ENCODE measurements at regions not wholly inside any gene's neighbourhood (a gene's known extent, or its start where the extent isn't known, plus 50 kb on each side); places are given as distances from the start of the nearest gene placed in this dataset.

DNA sequence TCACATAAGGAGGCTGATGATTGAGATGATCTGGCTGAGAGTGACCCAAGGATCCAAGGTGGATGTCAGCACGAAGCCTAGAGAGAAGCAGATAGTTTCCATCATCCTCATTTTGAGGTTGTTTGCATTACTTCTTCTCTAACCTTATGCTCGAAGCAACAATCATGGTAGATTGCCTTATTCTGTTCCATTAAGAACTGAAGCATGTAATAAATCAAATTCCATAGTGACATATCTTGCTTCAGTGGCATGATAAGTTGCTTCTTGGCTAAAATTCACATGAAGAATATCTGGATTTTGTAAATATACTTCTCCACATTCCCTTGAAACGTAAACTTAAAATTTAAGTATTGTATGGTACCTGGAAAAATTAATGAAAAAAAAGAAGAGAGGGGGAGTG is 377.8 kb upstream of the DACH1 start:
- DNase-seq (ENCODE audit: low read depth in 2 of 2) = no peak

DNA sequence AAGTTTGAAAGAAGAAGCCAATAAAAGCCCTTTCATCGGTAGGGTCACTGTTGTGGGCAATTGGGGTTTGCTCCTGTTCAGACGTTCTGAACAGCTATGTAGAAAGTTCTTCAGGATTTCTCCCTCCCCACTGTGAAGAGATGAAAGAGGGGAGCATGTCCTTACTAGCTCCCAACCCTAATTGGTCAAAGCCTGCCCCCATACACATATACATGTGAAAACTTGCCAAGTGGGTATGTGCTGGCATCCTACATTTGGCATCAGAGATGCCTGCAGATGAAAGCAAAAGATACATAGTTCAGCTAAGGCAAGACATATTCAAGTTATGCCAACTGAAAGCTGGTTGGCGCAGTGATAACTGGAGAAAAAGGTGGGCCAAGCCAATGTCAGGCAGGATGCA is 363.1 kb upstream of the DACH1 start:
- DNase-seq (ENCODE audit: low read depth in 2 of 2) = no peak

DNA sequence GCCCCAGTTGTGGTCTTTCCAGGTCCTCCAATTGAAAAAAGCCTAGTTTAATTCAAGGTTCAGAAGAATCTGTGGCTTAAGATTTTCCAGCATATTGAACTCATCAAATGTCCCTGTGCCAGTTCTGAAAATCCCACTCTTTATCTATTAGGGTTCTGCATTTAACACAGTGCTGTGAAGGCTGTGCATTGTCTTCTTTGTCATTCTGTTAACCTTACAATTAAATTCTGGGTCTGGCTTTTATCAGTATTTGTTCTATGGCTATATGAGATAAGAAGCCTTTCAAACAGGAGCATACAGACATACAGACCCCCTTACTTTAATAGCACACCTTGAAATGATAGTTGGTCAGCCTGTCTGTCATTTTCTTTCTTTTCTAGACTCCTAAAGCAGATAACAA is 362.1 kb upstream of the DACH1 start:
- no peak for DNase-seq (ENCODE audit: low read depth in 2 of 2)

DNA sequence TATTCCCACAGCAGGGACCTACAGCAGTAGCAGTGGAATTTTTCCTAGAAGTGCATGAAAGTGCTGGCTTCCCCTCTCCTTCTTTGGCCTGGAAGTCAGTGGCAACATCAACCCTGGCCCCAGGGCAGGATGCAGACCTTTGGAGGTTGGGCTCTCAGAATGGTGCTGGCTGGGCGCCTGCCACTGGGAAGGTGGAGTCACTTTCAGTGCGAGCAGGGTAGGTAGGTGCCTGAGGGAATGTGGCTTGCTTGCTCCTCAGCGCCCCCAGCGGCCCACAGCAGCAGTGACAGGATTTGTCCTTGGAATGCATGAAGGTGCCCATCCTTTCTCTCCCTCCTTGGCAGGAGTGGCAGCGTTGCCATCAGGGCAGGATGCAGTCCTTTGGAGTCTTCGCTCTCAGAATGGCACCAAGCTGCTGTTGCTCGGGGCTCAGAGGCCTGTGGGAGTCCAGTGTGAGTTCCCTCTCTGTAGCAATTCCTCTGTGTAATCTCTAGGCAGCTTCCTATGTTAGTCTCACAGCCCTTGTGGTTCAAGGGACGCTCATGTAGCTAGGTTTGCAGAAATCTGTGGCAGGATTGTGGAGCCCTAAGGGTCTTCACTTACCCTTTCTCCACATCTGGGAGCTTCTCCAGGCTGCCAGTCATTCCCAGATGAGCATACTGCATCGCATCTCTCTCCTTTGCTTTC is 354.4 kb upstream of the DACH1 start:
- no peak for DNase-seq (ENCODE audit: low read depth in 2 of 2)

DNA sequence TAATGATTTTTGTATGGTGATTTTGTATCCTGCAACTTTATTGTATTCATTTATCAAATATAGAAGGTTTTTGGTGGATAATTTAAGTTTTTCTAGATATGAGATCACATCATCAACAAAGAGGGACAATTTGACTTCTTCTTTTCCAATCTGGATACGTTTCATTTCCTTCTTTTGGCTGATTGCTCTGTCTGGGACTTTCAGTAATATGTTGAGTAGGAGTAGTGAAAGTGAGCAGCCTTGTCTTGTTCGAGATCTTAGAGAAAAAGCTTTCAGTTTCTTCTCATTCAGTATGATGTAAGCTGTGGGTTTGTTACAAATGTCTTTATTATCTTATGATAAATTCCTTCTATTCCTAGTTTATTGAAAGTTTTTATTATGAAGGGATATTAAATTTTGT is 352.0 kb upstream of the DACH1 start:
- DNase-seq (ENCODE audit: low read depth in 2 of 2) = no peak

DNA sequence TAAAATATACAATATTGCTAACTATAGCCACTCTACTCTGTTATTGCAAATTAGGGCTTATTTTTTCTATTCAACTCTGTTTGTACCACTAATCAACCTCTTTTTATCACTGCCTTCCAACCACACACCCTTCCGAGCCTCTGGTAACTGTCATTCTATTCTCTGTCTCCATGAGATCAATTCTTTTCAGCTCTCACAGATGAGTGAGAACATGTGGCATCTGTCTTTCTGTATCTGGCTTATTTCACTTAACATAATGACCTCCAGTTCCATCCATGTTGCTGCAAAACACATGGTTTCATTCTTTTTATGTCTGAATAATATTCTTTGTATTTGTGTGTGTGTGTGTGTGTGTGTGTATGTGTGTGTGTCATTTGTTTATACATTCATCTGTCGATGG is 350.1 kb upstream of the DACH1 start:
- DNase-seq (ENCODE audit: low read depth in 2 of 2) = no peak

DNA sequence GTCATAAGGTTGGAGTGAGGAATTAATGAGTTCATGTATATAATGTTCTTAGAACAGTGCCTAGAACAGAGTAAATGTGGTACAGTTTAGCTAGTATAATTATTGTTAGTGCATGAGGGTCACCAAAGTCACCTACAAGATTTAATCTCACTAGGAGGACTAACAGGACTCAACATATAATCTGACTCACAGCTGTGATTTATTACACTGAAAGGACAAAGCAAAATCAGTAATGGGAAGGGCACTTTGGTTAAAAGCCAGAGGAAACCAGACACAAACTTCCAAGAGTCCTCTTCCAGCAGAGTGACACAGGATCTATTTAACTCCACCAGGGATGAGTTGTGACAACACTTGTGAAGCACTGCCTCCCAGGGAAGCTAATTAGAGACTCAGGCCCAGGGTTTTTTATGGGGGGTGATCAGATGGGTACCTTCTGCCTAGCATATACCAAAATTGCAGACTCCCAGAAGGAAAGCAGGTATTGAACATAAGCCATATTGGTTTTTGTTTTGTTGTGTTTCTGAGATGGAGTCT is 341.2 kb upstream of the DACH1 start:
- no peak for DNase-seq (ENCODE audit: low read depth in 2 of 2)

DNA sequence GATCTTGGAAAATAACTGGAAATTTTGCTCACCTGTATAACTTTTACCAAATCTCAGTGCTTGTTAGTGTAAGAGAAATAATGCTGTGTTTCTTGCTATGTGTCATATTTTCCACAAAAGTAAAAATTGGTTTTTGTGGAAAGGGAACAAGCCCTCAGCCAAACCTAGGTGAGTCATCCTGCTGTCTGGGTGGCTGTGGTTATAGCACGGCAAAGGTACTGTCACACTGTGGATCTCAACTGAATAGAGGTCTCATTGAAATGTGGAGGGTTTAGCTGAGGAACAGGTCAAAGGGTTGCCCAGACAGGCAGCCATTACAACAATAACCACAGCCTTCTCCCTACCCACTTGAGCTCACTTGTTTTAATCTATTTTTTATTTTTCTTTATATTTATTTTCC is 338.8 kb upstream of the DACH1 start:
- DNase-seq (ENCODE audit: low read depth in 2 of 2) = no peak

DNA sequence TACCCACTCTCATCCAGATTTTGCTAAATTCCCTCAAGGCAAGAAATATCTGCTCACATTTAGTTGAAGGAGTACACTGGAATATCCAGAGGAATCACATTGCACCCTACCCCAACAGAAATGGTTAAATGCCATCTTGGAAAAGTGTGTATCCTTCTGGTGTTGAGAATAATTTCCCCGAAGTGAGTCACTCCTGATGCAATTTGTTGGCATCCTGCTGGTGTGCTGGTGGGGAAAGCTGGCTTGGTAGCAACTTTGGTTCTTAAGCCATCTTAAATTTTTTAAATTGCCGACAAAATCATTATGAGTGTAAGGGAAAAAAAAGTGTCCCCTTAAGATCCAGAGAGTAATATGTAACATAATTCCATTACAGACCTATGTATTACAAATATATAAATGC is 337.3 kb upstream of the DACH1 start:
- DNase-seq (ENCODE audit: low read depth in 2 of 2) = no peak

DNA sequence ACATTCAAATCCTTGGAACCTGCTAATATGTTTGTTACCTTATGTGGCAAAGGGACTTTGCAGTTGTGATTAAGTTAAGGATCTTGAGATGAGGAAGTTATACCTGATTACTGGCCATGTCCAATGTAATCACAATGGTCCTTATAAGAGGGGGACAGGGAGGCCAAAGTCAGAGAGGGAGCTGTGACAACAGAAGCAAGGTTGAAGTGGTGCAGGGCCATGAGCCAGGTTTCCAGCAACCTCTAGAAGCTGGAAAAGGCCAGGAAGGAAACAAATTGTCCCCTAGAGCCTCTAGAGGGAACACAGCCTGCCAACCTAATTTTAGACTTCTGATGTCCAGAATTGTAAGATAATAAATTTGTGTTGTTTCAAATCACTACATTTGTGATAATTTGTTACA is 334.7 kb upstream of the DACH1 start:
- DNase-seq (ENCODE audit: low read depth in 2 of 2) = no peak

DNA sequence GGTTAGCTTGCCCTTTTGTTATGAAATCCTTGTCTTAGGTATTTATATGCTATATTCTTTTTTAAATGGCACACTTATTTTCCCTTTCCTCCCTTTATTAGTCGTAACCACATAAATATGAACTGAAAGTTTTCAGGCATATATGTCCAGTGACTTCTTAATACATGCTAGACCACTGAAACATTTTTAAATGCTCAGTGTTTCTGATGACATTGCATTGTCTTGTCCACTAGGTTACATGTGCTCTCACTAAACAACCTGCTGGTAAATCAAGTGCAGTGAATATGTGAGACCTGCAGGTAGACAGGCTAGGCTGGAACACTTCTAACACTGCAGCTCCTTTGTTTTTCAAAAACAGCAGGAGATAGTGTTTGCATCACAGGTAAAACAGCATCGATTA is 332.6 kb upstream of the DACH1 start:
- no peak for DNase-seq (ENCODE audit: low read depth in 2 of 2)

DNA sequence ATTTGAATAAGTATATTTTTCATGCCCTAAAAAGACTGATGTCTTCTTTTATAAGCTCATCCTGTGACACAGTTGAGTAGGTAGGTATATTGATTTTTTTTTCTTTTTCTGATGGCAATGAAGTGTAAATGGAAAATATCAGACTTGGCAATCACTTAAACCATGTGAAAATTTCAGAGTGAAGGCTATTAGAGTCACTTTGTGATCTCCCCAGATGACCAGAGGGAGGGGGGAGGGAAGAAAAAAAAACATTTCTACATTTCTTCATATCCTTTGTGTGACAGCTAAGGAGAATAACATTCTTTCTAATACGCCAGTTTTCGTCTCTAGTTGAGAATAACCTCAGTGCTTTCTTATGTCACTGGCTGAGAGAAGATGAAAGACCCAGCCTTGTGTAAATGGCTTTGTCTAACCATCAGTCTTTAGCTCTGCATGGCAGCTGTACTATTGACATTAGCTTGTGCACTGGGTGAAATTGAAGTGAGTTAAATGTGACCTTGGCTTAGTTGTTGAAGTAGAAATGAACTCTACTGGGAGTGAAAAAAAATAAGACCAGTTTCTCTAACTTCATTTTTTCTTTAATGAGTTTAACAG is 332.1 kb upstream of the DACH1 start:
- no peak for DNase-seq (ENCODE audit: low read depth in 2 of 2)

DNA sequence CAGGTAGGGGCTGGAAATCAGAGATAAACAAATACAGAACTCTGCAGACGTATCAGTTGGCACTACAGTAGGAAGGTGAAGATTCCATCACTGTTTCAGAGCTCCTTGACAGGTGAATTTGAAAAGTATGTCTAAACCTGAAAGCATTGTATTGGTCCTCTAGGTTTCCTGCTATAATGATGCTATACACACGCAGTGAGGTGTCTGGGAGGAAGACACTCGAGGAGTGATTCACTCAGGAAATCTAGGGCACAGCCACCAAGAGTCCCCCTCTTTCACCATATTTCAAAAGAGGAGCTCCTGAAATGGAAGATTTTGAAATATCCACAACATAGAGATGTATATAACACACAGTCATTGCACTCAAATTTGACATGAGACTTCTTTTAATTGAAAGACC is 331.0 kb upstream of the DACH1 start:
- no peak for DNase-seq (ENCODE audit: low read depth in 2 of 2)

DNA sequence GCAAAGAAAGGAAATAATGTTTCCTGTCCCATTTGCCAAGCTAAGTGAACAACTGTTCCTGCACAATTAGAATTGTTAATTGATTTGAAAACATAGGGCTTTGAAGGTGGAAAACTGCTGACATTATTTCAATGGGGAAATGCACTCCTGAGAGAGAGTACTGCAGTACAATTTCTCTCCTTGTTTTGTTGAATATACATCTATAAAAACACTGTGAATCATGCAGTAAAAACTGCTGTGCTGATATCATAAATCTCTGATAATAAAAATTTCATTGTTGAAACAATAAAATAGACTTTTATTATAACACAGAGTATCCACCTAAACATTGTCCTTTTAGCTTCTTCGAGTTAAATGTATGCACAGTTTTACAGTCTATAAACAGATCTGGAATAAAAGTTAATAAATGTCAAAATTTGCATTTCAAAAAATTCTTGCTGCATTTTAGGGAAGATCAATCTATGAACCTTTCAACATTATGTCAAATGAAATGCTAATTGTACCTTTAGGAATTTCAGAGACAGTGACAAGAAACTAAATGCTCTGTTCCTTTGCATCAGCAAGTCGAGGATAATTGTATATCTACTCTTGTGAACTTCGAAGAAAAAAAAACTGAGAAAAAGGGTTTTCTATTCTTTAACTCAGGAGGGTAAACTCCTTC is 328.2 kb upstream of the DACH1 start:
- DNase-seq (ENCODE audit: low read depth in 2 of 2) = no peak

DNA sequence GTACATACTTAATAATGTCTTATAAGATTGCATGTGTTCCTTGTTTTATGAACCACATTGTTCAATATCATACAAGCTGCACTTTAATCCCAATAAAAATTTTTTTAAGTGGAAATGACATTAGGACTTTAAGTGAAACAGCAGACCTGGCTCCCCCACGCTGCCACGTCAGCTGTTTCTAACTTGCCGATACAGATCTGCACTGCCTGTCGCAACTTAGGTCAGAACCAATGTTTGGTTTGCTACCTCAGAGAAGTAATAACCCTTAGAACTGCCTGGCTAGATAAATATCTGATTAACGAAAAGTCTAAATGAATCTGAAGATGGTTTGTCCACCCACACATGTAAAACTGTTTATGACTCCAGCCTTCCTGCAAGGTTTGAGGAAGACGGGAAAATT is 327.5 kb upstream of the DACH1 start:
- DNase-seq (ENCODE audit: low read depth in 2 of 2) = no peak

DNA sequence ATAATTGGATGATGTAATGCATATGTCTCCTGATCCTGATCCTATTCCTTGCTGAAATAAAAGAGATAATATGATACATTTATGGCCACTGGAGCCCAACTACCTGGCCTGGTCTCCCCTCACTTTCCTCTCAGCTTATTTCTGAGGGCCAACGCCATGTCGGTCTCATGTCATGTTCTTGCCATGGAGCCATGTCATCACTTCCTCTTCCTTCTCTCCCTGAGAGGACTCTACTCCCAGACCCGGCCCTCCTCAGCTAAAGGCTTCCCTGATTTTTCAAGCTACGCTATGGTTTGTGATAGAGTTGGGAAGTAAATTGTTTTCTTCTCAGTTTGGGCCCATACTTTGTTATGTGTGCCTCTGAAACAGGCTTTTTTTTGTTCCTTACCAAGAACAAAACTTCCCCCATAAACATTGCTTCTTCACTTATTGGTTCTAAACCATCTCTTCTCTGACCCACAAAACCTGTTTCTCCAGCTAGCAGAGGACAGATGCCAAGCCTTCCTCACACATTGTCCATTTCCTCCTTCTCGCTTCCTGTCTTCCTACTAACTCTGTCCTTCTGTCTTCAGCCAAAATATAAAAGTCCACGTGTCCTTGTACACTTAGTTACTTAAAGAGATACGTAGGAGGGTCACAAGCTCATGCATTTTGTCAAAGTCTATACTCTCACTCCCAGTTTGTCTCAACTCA is 319.9 kb upstream of the DACH1 start:
- DNase-seq (ENCODE audit: low read depth in 2 of 2) = no peak

DNA sequence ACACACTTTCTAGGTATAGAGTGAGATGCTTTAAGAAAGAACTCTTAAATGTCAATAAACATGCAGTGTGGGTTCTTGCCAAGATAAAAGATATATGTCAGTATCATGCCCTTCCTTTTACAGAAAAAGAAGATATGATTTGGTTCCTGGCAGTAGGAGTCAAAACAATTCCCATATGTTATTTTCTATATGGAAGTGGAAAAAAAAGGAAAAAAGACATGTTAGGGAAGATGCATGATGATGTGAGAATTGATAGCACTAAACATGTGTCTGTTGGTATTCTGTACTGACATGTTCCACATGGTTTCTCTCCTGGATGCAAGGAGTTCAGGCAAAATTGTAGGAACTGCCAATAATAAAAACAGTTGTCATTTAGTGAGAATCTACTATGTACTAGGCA is 318.8 kb upstream of the DACH1 start:
- no peak for DNase-seq (ENCODE audit: low read depth in 2 of 2)

DNA sequence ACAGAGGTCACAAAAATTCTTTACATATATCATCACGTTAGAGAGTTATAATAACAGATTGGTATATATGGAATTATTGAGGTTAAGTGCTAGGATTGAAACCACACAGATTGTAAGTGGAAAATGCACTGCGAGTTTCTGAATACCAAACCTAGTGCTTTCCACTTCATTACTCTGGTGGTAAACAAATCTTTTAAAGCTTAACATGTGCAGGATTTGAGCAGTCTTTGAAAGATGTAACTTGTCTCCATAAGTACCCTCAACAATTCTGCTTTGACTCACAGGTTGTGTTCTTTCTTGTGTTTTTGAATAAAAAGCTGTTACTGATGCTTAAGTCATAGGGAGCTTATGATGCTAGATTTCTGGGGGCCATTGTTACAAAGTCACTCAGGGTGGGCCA is 314.7 kb upstream of the DACH1 start:
- DNase-seq (ENCODE audit: low read depth in 2 of 2) = no peak

DNA sequence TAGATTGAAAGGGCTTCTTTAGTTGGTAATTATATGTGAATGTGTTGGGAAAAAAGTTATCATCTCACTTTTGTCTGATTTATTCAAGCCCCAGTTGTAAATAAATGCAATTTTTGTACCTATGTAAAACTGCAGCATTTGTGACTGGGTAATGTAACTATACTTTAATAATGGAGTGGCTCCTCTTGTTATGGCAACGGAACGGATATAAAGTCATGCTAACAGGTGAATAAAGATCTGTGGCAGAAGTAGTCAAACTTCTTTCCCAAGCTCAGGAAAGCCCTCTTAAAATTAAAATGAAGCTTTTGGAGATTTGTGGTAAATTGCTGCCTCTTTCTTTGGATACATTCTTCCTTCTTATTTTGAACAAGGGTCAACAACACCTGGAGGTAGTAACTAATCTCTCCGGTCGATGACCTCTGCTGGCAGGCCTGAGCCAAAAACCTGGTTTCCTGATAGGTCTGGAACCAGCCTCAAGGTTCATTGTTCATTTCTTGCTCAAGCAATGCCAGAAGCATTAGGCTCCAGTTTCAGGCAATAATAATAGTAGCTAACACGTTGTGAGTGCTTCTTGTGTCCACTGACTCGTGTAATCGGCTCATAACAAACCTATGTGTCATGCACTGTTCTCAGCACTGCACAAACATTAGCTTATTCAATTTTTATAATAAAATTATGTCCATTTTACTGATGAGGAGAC is 313.4 kb upstream of the DACH1 start:
- DNase-seq (ENCODE audit: low read depth in 2 of 2) = no peak

DNA sequence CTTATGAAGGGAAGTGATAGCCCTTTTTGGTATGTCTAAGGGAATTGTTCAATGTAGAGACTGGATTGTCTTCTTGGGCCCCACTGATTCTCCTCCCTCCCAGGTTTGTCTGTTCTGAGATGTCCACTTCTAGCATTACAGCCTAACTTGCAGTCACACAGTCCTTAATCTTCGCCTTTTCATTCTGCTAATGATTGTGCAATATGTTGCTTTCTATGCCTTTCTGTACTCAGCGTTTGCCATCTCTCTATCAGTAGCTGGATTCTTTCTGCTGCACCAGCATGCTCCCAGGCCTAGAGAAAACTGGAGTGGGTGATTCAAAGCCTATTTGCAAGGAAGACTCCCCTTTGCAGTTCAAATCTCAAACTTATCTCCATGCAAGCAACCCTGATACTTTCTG is 307.5 kb upstream of the DACH1 start:
- DNase-seq (ENCODE audit: low read depth in 2 of 2) = no peak

DNA sequence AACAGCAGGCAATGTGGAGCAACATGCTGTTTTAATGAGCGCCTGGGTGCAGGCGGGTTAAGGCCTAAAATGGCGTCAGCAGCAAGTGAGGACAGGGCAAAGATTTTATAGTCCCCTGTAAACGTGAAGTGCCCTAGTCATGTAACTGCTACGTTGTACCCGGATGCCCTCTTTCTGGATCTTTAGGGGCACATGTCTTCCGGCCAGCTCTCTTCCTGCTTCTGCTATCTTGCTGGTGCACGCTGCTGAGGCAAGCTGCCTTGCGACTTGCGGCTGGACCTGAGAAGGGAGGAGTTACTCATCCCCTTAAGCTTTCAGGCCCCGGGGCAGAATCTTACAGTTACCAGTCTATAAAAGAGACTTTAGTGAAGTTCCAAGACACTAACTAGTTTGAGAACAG is 303.6 kb upstream of the DACH1 start:
- no peak for DNase-seq (ENCODE audit: low read depth in 2 of 2)

All from stimulated activated CD8-positive, alpha-beta memory T cell treated with anti-CD3 and anti-CD28 coated beads, Interleukin-15, amount 100 ng/mL, for 48 hours (primary cell).